HG02763 (cell line): ENCODE measurements at regions not wholly inside any gene's neighbourhood (a gene's known extent, or its start where the extent isn't known, plus 50 kb on each side); places are given as distances from the start of the nearest gene placed in this dataset.

Experiments
- ATAC-seq: cut with Tn5 transposase; IDR thresholded peaks from one replicate; pipeline ENCODE4 v1.9.1; 2021; ENCODE audit warnings: mild to moderate bottlenecking, moderate library complexity; ENCODE audit not compliant: unreplicated experiment

DNA sequence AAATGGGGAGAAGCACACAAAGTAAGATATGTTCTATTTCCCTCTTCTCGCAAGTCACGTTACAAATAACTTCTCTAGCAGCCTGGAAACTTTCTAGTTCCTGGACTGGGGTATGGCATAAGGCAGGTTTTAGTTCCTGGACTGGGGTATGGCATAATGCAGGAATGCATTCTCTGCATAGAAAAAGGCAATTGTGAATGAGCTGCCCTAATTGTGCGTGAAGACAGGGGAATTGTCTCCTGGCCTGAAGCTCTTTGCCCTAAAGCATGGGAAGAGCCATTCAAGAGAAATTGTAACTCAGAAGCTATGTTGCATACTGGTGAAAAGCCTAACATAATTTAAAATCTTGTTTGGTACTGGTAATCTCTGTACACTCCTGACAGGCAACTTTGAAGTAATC, 54.3 kb upstream of the CBLB start:
- ATAC-seq, result no peak

DNA sequence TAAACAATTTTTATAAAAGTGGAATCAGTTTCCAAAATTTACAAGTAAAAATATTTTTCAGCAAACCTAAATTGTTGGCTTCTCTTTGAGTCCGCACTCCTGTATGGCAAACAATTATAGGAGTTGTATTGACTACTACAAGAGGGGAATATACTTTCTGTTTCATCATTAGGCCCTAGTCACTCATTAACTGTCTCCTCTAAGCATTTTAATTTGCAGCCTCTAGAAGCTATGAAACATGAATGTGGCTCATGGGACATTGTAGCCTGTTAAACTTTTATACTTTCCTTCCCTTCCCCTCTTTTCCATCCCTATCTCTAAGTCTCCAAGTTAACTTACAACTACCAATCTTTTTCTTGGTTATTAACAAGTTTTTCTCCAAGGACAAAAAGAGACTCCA, 58.9 kb upstream of the CBLB start:
- ATAC-seq, result no peak

DNA sequence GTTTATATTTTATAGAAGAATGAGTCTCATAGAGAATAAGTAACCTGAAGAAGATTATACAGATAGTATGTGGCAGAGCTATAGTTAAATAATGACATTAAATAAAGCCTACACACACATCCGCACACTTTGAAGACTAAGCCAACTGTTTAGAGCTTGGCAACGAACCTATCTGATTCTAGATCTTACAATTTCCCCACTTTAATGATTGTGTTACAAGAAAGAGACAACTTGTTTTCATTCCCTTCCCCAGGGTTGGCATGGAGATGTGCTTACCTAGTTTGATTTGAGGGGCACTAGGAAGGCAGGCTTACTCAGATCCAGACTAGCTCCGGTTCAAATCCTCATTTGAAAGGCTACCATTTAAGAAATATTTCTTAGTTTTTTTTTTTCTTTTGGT, 61.9 kb upstream of the CBLB start:
- no peak for ATAC-seq

DNA sequence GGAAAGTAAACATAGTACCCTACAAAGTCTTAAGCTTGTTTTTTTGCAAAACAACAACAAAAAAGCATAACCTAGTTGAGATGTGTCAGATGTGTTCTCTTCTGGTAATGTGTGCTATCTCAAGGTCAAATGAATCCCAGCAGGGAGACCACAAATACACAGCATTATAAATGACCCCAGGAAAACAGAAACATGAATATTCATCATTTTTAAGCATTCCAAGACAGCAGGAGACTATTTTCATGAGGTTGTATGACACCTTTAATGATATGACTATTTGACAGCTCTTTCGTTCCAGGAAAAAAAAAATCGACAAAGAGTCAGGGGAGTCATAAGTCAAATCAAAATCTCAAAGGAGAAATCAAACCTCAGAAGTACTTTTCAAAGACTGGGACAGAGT, 62.7 kb upstream of the CBLB start:
- no peak for ATAC-seq

DNA sequence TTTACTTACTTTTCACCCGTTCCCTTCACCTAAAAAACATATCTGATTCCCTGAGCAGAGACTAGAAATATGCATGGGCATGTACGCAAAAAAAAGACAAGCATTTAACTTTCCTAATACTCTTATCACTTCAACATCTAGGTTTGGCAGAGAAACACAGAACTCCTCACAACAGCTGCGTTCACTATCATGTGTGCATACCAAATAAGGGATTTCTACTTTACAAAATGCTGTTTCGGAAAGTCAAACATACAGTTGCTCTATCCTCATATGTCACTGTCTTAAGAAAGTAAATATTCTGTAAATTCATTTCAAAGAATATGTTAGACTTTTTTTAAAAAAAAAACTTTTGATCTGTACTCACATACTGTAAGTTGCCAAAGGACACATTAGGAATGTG, 65.1 kb upstream of the CBLB start:
- no peak for ATAC-seq

DNA sequence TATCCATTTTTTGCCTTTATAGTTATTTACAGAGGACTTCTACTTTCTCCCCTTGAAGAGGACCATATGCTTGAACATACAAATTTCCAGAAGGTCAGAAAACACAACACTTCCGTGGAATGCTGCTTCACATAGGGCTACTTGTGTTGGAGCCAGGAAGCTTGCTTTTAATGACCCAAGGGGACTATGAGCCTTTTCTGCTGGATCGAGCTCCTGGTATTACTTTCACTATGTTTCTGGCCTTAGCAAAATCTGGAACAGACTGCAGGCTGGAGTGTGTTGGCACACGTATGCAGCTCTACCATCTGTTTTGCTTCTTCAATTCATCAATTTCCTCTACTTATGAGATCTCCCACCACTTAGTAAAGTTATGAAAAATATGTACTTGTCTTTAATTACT, 69.3 kb upstream of the CBLB start:
- ATAC-seq, result no peak

DNA sequence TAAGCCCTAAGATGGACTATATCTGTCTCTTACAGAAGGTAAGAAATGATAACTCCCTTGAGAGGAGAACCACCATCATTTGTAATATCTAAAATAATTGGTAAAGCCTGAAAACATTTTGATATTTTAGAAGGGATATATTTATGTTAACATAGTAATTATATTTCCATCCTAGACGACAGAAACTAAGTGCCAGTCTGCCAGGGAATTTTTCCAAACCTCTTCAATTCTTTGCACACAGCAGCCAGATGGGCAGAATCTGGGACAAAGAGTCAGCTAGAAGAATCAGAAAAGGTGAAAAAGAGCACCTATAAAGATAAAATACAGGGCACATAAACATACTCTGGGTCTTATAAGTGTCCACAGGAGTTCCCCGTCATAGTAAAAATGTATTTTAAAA, 70.0 kb upstream of the CBLB start:
- no peak for ATAC-seq

DNA sequence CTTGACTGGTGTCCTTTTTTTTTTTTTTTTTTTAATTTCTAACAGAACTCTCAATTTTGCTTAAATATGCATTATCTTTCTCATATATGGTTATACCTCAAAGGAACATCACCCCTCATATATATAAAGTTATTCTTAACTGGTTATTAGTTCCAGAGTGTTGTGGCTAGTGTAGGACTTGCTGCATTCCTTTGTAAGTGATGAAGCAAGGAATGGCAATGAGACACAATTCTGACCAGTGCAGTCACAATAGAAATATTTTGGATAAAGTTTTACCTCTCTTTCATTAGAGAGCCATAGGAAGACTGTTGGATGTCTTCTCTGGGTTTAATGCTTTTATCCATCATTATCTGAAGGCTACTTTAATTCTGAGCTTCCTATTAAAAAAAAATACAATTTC, 75.5 kb upstream of the CBLB start:
- no peak for ATAC-seq

DNA sequence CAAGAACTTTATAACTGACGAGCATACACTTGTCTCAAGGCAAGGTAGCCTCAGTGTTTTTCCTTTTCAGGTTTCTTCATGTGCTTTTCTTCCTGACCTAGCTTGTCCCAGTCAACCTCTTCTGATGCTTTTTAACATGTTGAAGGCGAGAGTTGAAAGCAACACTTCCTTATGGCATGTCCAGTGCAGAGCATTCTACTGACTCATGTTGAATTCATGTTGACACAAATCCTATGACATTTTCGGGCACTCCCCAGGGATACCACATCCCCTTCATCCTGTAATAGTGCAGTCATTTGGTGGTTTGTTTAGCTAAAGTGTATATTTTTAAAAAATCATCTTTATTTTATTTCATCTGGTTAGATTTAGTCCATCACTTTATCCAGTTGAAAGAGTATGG, 75.9 kb upstream of the CBLB start:
- ATAC-seq, result no peak

DNA sequence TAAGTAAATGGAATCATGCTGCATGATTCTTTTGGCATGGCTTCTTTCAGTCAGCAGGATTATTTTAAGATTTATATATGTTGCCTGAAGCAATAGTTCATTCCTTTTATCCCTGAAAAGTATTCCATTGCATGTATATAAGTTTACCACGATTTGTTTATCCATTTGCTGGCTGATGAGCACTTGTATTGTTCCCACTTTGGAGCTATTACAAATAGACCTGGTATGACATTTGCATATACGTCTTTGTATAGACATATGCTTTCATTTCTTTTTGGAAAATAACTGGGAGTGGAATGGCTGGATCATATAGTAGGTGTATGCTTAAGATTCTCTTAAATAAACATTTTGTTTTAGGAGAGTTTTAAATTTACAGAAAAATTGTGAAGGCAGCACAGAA, 79.3 kb upstream of the CBLB start:
- no peak for ATAC-seq

DNA sequence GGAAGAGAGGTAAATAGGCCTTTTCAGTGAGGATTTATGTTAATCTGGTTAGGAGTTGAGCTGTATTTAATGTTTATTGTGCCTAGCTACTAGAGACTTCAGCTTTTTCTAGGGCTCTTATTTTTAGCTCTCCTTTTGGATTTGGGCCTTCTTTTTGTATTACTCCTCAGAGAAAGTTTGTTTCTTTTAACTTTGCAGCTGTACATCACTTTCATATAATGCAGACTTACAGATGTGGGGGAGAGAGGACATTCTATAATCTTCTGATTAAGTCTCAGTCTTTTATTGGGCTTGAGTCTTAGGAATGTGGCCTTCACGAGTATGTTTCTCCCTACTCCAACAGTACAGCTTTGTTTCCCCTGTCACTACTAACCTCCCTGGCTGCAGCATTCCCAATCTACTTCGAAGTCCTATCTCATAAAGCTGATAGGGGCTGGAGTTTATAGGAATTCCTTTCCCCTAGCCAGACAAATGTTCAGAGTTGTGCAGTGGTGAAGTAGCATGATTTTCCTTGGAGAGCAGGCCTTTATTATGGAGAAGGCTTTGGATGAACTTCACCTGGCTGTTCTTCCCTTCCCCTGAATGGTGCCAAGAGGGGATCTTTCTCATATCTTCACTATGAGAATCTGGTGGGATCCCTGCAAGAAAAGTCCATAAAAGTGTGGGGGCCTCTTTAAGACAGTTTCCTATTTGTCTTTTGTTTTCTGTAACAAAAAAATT, 82.2 kb upstream of the CBLB start:
- ATAC-seq, result no peak

DNA sequence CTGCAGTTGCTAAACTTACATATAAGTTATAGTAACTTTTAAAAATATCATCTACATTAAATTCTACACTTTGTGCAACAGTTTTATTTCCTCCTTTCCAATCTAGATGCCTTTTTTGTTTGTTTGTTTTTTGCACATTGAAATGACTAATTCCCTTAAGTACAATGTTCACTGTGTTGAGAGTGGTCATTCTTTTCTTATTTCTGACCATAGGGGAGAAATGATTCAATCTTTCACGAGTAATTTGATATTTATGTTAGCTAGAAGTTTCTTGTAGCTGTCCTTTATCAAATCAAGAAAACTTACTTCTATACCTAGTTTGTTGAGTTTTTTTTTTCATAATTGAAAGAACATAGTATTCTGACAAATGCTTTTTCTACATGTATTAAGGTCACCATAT, 85.0 kb upstream of the CBLB start:
- no peak for ATAC-seq

DNA sequence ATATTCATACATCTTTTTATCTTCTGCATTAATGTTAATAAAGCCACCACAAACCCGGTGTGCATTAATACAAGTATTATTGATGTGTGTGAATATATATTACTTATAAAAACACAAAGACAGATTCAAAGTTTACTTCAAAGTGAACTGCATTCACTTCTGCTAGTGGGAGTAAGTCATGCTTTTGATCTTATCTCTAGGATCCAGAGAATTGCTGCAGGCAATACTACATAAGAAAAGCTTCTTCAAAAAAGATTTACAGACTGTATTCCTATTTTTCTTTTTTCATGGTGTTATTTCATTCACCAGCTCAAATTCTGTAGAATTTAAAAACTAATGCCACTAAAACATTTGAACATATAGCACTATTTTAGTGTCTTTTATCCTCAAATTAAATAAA, 87.5 kb upstream of the CBLB start:
- no peak for ATAC-seq

DNA sequence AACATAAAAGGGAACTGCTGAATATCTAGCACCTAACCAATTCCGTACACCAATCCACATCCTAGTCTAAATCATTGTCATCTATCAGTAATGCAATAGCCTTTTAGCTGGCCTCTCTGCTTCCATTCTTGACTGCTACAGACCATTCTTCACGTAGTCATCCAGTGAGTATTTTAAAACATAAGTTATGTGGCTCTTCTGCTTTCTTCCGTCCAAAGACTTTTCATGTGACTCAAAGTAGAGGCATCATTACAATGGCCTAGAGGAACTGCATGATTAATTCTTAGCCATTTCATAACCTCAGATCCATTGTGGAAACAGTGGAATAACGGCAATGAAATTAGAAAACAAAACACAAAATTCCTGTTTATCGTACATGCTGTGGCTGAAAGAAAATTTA, 88.9 kb upstream of the CBLB start:
- ATAC-seq, result no peak

DNA sequence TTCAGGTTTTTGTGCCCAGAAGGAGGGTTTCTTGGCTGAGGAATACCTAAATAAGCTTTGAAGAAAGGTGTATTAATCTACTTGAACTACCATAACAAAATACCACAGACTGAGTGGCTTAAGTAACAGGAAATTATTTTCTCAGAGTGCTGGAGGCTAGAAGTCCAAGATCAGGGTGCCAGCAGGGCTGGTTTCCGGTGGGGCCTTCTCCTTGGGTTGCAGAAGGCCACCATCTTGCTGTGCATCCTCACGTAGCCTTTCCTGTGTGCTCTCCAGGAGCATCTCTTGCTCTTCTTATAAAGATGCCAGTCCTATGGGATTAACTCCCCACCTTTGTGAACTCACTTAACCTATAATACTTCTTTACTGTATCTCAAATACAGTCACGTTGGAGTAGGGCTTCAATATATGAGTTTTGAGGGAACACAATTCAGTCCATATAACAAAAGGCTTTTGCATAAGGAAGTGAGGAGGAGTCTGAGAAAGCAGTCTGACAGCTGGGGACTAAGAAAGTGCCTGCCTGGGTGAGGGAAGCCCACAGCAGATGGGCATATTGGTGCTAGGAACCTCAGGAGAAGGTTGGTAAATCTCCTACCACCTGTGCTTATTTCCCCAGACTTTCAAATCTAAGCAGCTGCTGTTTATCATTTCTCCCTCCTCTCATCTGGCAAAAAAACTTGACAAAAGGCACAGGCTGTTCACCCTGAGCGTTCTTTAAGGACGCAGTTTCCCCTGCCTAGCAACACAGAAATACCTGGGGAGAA, 89.6 kb upstream of the CBLB start:
- no peak for ATAC-seq

DNA sequence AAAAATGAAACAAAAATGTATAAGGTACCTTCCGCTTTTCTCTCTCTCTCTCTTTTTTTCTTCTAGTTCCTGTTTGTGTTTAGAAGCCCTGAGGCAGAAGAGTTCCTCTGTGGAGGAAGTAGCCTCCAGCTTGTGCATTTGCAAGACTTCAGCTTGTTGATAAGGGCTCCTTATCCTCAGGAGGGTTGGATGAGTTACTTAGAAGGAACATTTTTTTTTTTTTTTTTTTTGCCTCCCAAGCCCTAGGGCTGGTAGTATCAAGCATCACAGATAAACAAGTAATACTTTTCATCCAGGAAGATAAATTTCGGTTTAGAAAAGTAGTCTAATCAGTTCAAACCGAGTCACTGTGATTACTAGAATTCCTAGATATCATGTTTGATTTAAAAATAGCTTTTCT, 91.0 kb upstream of the CBLB start:
- no peak for ATAC-seq

DNA sequence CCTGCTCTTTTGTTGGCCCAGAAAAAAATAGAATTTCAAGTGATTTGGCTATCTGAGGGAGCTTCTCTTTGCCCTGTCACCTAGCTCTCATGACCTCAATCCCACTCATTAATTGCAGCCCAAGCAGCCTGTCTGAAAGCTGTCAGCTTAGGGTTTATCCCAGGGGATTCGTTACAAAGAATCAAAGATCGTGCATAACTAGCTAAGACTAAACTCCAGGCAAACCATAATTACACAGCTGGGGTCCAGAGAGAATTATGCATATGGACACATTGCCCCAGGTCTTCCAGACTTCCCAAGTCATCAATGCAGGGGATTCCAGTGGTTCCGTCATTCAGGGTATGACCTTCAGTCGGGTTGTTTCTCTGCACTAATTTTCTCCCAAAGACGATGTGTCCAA, 91.6 kb upstream of the CBLB start:
- ATAC-seq, result no peak

DNA sequence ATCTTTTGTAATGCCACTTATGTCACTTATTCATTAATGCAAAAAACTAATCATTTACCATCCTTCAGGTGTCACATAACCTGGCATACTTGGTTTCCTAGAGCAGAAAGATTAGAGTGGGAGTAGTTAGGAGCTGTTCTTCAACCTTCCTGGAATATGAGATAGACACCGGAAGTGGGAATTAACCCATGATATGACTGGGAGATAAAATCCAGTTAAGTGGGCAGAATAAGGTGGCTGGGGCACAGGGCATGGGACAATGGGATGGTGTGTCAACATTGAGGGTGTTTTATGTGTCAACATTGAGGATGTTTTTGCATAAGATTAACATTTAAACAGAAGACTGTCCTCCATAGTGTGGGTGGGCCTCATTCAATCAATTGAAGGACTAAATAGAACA, 94.3 kb upstream of the CBLB start:
- ATAC-seq, result no peak

DNA sequence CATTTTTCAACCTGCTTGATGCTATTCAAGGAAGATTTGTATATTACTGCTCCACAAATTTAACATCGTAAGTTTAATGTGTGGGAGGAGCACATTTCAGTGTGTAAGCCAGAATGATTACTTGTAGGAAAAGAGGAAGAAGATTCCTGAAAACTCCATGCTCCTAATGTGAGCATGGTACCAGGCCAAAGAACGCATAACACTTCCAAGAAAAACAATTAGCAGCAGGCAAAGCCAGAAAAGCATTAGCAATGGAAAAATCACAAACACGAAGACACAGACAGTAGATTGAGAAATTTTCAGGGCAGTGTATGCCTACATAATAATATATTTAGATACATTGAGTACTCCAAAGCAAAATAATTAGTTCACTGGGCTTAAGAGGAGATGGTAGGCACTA, 96.6 kb upstream of the CBLB start:
- no peak for ATAC-seq

DNA sequence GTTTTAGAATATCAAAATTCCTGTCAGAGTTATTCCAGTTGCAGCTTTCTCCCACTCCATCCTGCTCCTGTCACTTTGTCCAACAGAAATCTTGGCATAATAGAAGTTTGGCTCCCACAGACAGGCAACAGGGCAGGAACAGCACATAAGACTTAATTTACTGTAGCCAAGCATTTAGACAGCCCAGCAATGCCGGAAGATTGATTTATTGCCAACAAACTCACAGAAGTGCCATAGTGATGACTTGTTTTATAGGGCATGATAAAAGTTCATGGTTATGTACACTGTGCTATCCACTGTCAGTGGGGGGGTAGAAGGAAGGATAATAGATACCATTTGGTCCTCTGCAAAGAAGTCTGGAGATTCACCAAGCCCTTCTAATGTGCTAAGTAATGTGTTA, 98.3 kb upstream of the CBLB start:
- ATAC-seq, result no peak

DNA sequence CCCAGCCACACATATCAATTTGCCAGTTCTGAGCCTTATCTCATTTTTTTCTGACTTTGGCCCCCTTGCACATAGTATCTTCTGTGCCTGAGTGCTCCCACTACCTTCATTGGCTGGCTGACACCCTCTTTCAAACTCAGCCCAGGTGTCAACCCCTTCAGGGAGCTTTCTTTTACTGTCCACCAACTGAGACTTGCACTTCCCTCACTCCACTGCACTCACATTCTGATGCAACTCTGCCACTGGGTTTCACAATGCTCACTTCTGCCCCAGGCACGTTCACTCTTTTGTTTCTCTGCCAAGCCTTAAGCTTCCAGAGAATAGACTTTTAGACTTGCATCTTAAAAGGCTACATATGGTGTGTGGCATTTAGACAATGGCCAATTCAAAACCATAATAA, 101.5 kb upstream of the CBLB start:
- no peak for ATAC-seq

DNA sequence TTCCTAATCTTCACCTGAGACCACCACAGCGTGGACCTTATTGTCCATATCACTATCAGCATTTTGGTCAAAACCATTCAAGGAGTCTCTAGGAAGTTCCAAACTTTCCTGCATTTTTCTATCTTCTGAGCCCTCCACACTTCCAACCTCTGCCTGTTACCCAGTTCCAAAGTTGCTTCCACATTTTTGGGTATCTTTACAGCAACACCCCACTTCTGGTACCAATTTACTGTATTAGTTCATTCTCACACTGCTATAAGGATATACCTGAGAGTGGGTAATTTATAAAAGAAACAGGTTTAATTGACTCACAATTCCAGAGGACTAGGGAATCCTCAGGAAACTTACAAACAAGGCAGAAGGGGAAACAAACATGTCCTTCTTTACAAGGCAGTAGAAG, 103.3 kb upstream of the CBLB start:
- ATAC-seq, result no peak

DNA sequence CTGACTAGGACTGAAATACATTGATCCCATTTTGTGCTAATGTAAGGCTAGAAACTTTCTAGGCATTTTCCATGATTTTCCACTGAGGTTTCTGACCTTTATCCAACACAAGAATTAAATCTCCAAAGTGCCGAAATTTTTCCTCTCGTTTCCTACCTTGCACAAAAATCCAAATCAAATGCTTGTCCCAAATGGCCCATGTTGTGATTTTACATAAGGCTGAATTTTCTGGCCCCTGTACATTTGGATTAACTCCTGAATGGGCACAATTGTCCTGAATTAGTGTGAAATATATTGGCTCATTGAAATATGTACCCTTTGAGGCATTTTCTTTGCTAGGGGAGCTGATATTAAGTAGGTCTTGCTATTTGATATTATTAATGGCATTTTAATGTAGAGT, 105.6 kb upstream of the CBLB start:
- no peak for ATAC-seq
